Calu3 (cell line): ENCODE measurements at regions not wholly inside any gene's neighbourhood (a gene's known extent, or its start where the extent isn't known, plus 50 kb on each side); places are given as distances from the start of the nearest gene placed in this dataset.
A peak's percentile ranks its signal among the peaks of the same experiment; 100 is the strongest.
"Not testable (repeated sequence)": the region's sequence is repeated elsewhere in the genome, so short reads cannot be mapped to it uniquely, and the experiment has no call there.

Experiments used
- BruUV-seq: library from RNA; stranded (reverse); fragments of 400-500 nt; replicated peaks from 2 replicates; lab custom pipeline; 2021; lab: Mats Ljungman, UMichigan
- CTCF ChIA-PET: fragments of 300-600 bp; sonication (Branson Sonifier 250); formaldehyde crosslinking; loops from one replicate; lab custom pipeline; 2022; ENCODE audit warnings: antibody characterized with exemption; lab: Charles Lee
- DNase-seq: peaks from one replicate; pipeline ENCODE4 v3.0.0; 2022
- H3K27ac Mint-ChIP-seq: one replicate; pipeline ENCODE4 v1.8.0; 2022; ENCODE audit warnings: mixed read lengths; ENCODE audit not compliant: unreplicated experiment
- H3K27me3 Mint-ChIP-seq: one replicate; pipeline ENCODE4 v1.8.0; 2022; ENCODE audit warnings: mixed read lengths; ENCODE audit not compliant: unreplicated experiment
- H3K36me3 Mint-ChIP-seq: one replicate; pipeline ENCODE4 v1.8.0; 2022; ENCODE audit warnings: mild to moderate bottlenecking, moderate library complexity, mixed read lengths; ENCODE audit not compliant: insufficient read depth, unreplicated experiment
- H3K4me1 Mint-ChIP-seq: one replicate; pipeline ENCODE4 v1.8.0; 2022; ENCODE audit warnings: mild to moderate bottlenecking, low read depth, mixed read lengths; ENCODE audit not compliant: unreplicated experiment
- H3K4me3 Mint-ChIP-seq: one replicate; pipeline ENCODE4 v1.8.0; 2022; ENCODE audit warnings: mild to moderate bottlenecking, low read depth, moderate library complexity, mixed read lengths; ENCODE audit not compliant: unreplicated experiment
- H3K9me3 Mint-ChIP-seq: one replicate; pipeline ENCODE4 v1.8.0; 2022; ENCODE audit warnings: low read depth, mixed read lengths; ENCODE audit not compliant: unreplicated experiment
- intact Hi-C: fragments of 100-400 bp; cut with micrococcal nuclease; formaldehyde crosslinking; loops from one replicate; pipeline ENCODE4 v1.10.0; 2022; ENCODE audit not compliant: unreplicated experiment
- TF ChIP-seq, protein P1 (sequence below): fragments of 200-600 bp; IDR thresholded peaks from one replicate; pipeline ENCODE4 v1.8.0; 2022; ENCODE audit warnings: antibody characterized with exemption; ENCODE audit not compliant: unreplicated experiment

GRCh38 chr20:25856256-25856884 lies 159.7 kb upstream of the ZNF337 start:
- H3K36me3 Mint-ChIP-seq, result peaks cover 18% of the 10 kb centered on the region
- no TSS peak for BruUV-seq
- H3K27ac Mint-ChIP-seq, result no peak overlapping the region
- H3K9me3 Mint-ChIP-seq, result peaks cover 4% of the 10 kb centered on the region
- peaks cover 24% of the 10 kb centered on the region for H3K27me3 Mint-ChIP-seq
- intact Hi-C loops, result no loop called here
- TF ChIP-seq, protein P1, sequence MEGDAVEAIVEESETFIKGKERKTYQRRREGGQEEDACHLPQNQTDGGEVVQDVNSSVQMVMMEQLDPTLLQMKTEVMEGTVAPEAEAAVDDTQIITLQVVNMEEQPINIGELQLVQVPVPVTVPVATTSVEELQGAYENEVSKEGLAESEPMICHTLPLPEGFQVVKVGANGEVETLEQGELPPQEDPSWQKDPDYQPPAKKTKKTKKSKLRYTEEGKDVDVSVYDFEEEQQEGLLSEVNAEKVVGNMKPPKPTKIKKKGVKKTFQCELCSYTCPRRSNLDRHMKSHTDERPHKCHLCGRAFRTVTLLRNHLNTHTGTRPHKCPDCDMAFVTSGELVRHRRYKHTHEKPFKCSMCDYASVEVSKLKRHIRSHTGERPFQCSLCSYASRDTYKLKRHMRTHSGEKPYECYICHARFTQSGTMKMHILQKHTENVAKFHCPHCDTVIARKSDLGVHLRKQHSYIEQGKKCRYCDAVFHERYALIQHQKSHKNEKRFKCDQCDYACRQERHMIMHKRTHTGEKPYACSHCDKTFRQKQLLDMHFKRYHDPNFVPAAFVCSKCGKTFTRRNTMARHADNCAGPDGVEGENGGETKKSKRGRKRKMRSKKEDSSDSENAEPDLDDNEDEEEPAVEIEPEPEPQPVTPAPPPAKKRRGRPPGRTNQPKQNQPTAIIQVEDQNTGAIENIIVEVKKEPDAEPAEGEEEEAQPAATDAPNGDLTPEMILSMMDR, result no peak
- H3K4me1 Mint-ChIP-seq, result peaks cover 8% of the 10 kb centered on the region
- DNase-seq, result no peak
- H3K4me3 Mint-ChIP-seq, result no peak overlapping the region
- CTCF ChIA-PET, result no interaction called here

DNA sequence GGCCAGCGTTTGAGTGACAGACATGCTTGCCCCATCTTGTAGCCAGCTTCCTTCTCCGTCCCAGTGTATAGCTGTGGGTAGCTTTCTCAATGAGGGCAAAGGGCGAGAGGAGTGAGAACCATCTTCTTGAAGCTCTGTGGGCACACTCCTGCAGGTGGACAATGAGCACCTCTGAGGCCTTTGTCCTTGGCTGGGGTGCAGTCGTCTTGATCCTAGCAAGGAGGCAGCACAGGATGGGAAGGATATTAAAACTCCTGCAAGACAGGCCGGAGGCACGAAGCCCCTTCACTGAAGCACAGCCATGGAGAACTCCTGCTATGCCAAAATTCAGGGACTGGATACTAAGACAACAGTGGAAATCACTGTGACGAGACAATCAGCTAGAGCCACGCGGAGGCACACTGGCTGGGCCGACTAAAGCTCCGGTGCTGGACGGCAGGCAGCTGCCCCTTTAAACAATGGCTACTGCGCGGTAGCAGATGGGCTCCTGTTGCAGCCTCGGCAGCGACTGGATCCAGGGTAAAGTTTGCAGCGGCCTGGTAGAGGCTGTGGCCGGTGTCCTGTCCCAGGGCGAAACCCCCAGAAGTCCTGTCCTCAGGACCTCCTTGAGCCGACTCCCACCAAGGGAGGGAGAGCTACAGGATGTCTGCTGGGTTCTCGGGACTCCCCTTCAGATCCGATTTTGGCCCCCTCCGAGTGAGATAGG lies 159.0 kb upstream of the ZNF337 start:
- DNase-seq, intact Hi-C loops, H3K4me3 Mint-ChIP-seq, H3K27ac Mint-ChIP-seq, H3K9me3 Mint-ChIP-seq, H3K4me1 Mint-ChIP-seq, CTCF ChIA-PET, H3K36me3 Mint-ChIP-seq, BruUV-seq: not testable (repeated sequence)
- H3K27me3 Mint-ChIP-seq, result peaks cover 16% of the 10 kb centered on the region

GRCh38 chr20:25854666-25855065 lies 158.0 kb upstream of the ZNF337 start:
- H3K9me3 Mint-ChIP-seq, DNase-seq, H3K4me3 Mint-ChIP-seq, intact Hi-C loops, H3K27ac Mint-ChIP-seq, H3K36me3 Mint-ChIP-seq, BruUV-seq, H3K4me1 Mint-ChIP-seq, CTCF ChIA-PET: not testable (repeated sequence)
- peaks cover 11% of the 10 kb centered on the region for H3K27me3 Mint-ChIP-seq

- H3K9me3 Mint-ChIP-seq, H3K36me3 Mint-ChIP-seq, BruUV-seq, H3K4me1 Mint-ChIP-seq, intact Hi-C loops, CTCF ChIA-PET, H3K27me3 Mint-ChIP-seq: not testable (repeated sequence)
- Mint-ChIP-seq H3K4me3 (peak overlapping the region; percentile 68), H3K27ac (peak overlapping the region; percentile 44)
- peak; percentile 59 for DNase-seq
Measured at GRCh38 chr20:25853718-25854388, 157.2 kb upstream of the ZNF337 start.

- H3K36me3 Mint-ChIP-seq, intact Hi-C loops, H3K9me3 Mint-ChIP-seq, H3K4me1 Mint-ChIP-seq, CTCF ChIA-PET, BruUV-seq, DNase-seq, H3K27me3 Mint-ChIP-seq: not testable (repeated sequence)
- H3K27ac Mint-ChIP-seq, result peak overlapping the region; percentile 44
- H3K4me3 Mint-ChIP-seq, result peak overlapping the region; percentile 68
Measured at GRCh38 chr20:25852968-25853717, 156.5 kb upstream of the ZNF337 start.

- H3K4me3 Mint-ChIP-seq, H3K27ac Mint-ChIP-seq, intact Hi-C loops, H3K27me3 Mint-ChIP-seq, CTCF ChIA-PET, H3K9me3 Mint-ChIP-seq, DNase-seq, H3K4me1 Mint-ChIP-seq, H3K36me3 Mint-ChIP-seq, BruUV-seq: not testable (repeated sequence)
Measured at GRCh38 chr20:25850133-25850532, 153.5 kb upstream of the ZNF337 start.
